ENCODE measurements at regions not wholly inside any gene's neighbourhood (a gene's known extent, or its start where the extent isn't known, plus 50 kb on each side); places are given as distances from the start of the nearest gene placed in this dataset.
A peak's percentile ranks its signal among the peaks of the same experiment; 100 is the strongest.

DNA sequence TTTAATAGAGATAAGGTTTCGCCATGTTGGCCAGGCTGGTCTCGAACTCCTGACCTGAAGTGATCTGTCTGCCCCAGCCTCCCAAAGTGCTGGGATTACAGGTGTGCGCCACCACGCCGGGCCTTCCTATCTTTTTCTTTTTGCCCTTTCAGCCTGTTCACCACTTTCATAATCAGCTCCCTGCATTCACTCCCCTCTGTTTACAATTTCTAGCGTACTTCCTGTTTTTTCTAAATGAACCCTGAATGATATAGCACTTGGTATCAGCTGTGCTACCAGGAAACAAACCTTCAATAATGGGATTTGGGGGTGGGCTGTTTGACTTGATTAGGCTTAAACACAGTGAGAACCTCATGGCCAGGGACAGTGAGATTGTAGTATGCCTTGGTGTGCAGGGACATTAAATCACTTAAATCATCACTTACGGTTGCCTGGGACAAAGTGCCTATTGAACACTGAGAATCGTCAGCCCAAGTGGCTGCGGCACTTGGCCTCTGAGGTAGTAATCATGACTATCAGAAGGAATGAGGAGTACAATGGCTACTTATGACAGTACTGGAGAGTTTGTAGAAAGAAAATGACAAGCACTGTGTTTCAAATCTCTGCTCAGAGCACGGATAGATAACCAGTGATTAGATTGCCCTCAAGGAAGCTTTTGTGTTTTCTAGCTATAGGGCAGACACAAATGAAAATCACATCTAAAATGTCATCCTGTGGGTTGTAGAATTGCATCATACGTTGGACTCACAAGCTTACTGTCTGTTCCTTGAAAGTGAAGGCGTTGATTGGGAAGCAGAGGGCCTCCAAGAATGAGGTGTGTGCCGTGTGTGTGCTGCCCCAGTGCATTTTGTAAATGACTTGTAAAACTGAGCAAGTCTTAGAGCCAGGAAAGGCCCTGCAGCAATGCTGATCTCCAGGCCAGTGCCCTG lies 661.8 kb downstream of the MATN1 start:
- ATAC-seq = no peak

DNA sequence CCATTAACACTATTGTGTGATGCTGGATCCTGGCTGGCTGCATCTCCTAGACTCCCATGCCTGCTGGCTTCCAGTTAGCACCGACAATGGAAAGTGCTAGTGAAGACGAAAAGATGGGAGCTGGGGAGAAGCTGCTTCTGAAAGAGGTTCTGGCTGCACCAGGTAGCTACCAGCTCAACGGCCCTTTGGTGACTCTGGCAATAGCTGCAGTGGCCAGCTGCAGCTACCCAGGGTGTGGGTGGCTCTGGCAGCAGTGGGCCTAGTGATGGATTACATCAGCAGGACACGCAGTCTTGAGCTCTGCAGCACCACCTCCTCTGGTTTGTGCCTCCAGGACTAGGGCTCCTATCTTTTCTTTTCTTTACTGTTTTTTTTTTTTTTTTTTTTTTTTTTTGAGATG lies 662.6 kb downstream of the MATN1 start:
- ATAC-seq = no peak

DNA sequence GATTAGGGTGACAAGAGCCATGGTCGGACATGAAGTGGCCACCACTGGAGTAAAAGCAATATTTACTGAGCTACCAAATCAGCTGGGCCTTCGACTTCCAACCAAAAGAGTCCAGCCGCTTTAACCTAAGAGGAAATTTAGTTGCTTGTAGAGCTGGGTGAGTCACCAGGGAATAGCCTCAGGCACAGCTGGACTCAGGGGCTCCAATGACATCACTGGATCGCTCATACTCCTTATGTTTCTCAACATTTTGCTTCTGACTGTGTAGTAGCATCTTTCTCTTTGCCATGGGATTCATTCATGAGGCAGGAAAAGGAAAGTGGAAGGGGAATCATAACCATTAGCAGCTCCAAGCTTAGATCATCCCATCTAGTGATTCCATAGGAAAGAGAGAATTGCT lies 664.4 kb downstream of the MATN1 start:
- ATAC-seq = no peak

DNA sequence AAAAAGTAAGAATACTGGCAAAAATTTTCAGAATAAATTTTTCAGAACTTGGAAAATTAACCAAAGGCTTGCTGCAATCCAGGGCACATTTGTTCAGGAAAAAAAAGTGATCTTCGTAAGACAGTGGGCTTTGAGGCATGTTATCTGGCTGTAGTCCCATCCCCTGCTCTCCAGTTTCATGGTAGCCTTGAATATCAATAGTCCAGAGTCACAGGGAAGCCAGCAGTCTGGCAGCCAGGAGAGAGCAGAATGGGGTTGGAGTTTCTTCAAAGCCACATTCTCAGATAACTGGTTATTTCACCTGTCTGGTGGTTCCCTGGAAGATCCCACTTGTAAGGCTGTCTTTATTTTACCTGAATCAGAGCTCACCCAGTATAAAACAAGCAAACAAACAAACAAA lies 669.3 kb downstream of the MATN1 start:
- ATAC-seq = no peak

DNA sequence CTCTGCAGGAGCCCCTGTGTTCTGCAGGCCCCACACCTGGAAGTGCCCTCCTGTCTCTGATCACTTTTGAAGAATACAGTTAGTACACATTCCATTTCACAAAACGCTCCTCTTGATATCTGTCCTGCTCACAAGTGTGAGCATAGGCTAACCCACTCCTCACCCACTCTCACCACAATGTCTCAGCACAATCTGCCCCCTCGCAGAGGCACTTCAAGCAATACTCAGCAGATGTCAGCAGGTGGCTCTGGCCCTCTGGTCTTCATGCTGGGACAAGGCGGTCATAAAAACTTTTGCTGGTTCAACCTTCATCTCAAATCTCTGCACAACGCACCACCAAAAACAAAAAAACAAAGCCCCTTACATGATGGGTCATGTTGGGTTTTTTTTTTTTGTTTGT lies 671.2 kb downstream of the MATN1 start:
- ATAC-seq = no peak

DNA sequence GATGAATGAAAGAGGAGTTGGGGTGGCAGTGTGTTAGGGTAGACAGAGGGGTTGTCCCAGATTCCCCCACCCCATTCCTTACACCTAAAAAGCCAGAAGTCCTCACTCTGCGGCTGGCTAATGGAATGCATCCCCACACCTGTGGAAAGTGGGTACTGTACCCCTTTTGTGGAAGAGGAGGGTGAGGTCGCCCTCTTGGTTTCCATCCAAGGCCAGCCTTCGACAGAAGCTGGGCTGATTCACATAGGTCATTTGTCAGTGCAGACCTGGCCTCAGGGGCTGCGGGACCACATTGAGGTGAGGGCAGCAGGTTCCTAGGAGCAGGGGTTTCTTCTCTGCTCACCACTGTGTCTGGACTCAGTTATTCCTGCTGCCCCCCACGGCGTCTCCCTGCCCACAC lies 671.6 kb downstream of the MATN1 start:
- no peak for ATAC-seq

GRCh38 chr1:30049748-30050296 lies 673.6 kb downstream of the MATN1 start:
- ATAC-seq = no peak

DNA sequence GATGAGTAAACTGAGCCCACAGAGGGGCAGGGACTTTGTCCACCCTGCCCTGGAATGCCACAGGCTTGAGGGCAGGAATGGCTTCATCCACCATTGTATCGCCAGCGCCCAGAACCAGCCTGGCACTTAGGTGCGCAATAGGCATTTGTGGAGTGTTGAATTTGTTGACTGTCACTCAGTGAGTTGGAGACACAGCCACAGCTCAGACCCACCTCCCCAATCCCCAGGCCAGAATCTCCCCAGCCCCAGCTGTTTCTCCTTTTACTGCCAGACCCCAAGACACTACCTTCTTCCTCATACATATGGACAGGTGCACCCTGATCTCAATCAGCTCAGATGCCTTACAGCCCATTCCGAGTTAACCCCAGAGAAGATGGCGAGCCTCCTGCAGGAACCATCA lies 674.5 kb downstream of the MATN1 start:
- ATAC-seq = no peak

DNA sequence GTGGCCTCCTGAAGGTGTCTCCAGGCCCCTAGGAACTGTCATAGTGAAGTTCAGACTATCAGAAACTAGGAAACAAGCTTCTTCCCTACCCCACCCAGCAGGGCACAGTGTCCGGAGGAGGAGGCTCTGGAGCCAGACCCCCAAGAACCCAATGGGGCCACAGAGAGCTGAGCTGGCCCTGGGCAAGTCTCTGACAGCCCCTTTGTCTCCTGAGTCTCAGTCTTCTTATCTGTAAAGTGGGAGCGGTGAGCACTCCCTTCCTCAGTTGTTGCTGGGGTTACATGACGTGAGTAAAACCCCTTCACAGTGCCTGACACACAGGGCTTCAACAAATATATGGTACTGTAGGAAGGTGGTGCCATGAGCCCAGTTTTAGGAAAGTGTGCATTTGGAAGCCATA lies 675.8 kb downstream of the MATN1 start:
- ATAC-seq = no peak

DNA sequence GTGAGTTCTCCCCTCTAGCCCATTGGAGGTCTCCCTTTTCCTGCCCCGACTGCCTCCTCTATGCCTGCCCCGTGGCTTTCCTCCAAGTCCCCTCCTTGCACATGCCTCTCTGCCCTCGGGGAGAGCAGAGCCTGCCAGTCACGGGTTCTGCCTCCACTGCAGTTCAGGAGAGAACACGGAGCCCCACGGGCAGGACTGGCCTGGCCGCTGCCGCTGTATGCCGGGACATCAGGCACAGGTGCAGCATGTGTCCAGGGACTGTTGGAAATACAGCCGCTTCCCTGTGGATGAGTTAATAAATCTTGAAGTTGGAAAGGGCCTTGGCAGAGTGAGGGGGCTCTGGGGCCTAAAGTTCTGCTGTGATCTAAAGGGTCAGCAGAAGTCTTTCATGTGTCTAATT lies 676.6 kb downstream of the MATN1 start:
- ATAC-seq = no peak

GRCh38 chr1:30045304-30046090 lies 677.9 kb downstream of the MATN1 start:
- no peak for ATAC-seq

GRCh38 chr1:30044656-30045144 lies 678.7 kb downstream of the MATN1 start:
- no peak for ATAC-seq

DNA sequence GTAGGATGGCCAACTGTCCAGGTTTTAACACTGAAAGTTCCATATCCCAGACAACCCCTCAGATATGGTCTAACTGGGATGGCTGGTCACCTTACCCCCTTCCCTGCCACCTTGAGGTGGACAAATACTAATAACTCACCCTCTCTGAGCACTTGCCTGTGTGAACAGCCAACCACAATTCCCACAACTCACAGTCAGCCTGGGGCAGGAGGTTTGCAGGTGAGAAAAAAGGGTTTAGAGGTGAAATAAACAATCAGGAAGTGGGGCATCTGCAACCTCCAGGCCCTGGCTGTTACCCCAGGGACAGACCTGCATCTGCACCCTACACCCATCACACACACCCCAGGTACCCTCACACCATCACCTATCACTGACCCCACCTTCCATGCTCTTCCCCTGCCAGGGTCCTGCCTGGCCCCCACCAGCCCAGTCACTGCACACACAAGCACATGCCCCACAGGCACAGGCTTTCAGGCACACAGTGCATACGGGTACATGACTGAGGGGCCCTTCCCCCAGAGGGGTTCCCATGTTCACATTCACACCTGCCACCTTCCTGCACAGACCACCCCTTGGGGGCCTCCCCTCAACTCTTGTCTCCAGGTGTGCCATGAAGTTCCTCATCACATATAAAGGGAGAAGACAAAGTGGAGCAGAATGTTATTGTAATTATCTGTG lies 679.5 kb downstream of the MATN1 start:
- ATAC-seq = peak in 1 of 2 donors; percentile 10

DNA sequence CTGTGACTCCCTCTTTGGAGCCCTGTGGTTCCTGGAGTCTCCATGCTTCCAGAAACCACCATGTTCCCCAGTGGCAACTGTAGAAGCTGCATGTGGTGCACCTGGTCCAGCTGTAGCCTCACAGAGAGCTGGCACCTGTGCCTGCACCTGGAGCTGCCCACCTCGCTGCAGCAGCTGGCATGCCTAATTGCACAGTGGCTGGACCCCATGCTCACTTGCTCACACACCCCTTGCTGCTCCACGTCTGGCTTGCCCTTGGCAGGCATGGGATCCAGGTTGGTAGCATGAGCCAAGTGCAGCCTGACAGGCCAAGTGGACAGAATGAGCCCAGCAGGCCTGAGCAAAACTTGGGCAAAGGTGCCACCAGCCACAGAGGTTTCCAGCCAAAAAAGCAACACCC lies 680.1 kb downstream of the MATN1 start:
- no peak for ATAC-seq

DNA sequence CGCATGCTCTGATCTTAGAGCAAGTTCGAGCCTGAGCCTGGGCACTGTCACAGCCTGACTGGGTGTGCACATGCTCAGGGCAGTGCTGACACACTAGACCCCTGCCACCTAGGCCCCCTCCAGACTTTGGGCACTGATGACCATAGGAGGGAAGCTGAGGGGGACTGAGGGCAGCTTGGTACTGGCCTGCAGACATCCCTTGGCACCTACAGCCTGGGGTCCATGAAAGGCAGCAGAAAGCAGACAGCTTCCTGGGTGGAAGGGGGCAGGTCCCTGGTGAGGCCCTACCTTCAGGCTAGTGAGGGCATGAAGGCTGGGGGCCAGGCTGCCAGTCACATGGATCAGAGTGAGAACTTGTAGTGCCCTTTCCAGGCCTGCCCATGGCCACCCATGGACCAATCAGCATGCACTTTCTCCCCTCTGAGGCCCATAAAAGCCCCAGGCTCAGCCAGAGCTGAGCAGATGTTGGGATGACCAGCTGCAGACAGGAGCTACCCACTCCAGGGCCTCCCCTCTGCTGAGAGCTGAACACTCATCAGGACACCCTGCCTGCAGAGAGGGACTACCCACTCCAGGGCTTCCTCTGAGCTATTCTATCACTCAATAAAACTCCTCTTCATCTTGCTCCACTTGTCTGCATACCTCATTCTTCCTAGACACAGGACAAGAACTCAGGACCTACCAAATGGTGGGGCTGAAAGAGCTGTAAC lies 680.8 kb downstream of the MATN1 start:
- no peak for ATAC-seq

DNA sequence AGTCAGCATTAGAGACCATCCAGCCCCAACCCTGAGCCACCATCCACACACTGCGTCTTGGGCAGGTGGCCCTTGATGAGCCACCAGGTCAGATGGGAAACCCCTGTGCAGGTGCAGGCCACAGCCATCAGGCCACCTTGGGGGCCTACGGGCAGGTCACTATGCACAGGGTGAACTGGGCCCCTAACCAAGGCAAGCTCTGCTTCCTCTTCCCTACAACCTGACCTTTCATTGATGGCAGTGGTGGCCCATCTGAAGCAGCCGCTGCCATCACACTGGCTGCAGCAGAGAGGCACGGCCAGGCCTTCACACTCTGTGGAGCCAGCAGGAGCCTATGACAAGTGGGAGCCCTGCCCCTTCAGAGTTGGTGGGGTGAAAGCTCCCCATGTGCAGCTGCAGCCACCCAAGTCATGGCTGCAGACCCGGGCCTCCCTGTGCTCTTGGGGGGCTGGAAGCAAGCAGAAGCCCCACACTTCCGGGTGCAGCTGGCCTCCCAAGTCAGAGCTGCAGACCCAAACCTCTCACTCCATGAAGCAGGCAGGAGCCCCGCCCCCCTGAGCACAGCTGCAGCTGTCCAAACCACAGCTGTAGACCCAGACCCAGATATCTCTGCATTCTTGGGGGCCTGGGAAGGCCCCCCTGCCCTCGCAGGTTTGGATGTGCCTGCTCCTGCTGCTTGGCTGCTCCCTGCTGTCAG lies 681.5 kb downstream of the MATN1 start:
- ATAC-seq = no peak

GRCh38 chr1:30040081-30041019 lies 683.0 kb downstream of the MATN1 start:
- ATAC-seq = no peak

GRCh38 chr1:30039354-30040080 lies 683.9 kb downstream of the MATN1 start:
- ATAC-seq = no peak

DNA sequence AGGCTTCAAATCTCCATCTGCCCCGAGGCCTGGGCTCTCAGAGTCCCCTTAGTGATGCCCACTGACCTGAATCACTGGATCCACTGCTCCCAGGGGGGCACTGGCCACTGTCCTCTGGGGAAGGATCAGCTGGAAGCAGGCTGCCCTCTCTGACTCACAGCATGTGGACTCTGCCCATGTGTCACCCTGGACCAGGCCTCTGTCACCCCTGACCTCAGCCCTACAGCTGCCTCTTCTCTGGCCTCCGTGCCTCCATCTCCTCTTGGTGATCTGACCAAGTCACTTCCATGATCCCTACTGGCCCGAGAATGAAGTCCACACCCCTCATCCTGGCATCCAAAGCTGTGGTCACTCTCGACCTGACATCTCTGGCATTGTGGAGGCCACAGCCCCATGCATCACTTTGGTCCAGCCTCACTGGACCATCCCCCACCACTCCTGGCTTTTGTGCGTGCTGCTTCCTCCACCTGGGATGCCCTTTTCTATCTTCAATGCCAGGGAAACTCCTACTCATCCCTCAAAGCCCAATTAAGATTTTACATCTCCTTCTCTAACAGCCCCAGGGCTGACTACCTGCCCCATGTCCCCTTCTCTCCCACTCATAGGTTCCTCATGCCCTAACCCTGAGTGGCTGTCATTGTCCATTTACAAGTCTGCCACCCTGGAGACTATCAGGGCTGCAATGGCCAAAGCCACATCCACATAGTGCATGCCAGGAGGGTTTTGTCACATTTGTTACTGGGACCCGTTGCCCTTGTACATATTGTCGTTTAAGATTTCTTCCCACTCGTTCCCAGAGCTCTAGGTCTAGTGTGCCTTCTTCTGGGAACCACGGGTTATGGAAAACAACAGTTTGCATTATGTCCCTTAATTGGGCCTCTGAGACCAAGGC lies 685.0 kb downstream of the MATN1 start:
- ATAC-seq = no peak

All from activated CD4-positive, CD25-positive, alpha-beta regulatory T cell treated with anti-CD3 and anti-CD28 coated beads, Interleukin-2, amount 50 U/mL, for 24 hours (primary cell).